DMS53 (cell line): ENCODE measurements at regions not wholly inside any gene's neighbourhood (a gene's known extent, or its start where the extent isn't known, plus 50 kb on each side); places are given as distances from the start of the nearest gene placed in this dataset.
A peak's percentile ranks its signal among the peaks of the same experiment; 100 is the strongest.

Experiments
- DNase-seq: peaks from one replicate; lab custom pipeline; 2025; lab: John Stamatoyannopoulos, UW

DNA sequence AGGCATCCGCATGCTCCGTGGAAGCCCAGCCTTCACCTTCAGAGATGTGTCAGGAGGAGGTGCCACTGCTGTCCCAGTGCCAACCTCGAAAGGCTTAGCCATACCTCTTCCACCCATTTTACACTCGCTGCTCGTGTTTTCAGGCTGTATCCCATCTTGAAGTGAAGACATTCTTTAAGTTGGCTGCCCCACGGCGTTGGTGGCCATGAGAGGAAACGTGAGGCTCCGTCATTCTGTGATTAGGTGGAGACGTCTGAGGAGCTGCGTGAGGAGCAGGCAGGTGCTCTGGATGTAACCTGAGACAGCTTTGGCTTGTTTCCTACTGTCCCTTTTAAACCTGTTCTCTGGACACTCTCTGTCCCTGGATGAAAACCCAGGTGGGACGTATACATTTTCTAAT, 159.9 kb upstream of the RNF32 start:
- no peak for DNase-seq

DNA sequence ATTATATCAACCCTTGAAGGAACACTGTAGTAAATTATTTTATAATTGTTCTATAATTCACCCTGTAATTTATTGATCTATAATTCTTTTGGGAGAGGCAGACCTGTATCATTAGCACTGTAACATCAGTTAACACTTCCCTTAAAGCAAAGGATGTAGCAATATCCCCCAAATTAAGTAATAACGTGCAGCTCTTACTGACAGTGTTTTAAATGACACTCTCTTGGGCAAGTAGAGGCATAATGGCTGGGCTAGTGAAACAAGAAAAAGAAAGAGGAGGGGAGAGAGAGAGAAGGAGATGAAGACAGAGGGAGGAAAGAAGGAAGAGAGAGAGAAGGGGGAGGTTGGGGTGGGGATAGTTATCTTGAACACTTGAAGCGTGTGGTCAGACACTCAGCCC, 161.0 kb upstream of the RNF32 start:
- no peak for DNase-seq

DNA sequence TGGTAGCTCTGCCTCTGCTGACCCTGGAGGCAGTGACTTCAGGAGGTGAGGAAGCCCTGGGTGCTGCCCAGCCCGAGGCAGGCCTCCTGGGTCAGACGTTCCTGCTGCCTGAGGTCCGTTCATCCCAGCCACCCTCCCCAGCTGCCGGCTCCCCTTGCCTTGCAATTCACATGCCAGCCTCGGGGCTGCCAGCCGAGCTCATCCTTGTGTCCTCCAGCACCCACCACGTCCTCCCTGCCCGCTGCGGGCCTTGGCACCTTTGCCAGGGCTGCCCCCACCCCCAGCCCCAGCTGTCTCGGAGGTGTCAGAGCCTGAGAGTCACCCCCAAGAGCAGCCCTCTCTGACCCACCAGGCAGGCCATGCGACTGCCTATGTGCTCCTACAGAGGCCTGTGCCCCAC, 162.1 kb upstream of the RNF32 start:
- DNase-seq: no peak

DNA sequence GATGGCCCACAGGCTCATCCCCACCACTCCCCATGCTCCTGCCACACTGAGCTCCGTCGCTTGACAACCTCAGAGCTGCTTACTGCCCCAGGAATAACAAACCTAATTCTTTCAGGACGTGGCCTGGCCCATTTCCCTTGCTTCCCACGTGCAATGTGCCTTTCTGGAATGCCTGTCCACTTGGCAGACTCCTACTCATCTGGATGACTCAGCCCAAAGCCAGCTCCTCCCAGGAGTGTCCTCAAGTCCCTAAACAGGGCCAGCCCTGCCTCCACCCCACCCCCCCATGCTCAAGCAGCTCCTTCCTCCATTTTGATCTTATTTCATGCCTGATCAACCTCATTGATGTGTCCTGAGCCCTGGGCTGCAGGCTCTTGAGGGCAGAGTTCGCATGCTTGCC, 164.9 kb upstream of the RNF32 start:
- peak; percentile 29 for DNase-seq

DNA sequence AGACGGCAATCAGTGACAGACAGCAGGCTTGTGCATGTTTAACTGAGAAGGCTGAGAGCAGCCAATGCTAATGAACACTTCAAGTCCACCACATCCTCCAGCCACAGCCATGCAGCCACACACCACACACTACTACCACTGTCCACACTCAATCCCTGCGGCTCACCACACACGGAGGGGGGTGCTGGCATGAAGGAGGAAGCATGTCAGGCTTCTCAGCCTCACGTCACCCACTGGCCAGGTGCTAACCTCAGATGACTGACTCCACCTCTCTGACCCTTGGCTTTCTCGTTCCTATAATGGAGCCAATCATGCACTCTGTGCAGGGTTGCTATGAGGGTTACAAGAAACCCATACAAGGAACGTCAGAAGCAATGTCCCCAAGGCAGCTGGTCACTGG, 165.4 kb upstream of the RNF32 start:
- no peak for DNase-seq

DNA sequence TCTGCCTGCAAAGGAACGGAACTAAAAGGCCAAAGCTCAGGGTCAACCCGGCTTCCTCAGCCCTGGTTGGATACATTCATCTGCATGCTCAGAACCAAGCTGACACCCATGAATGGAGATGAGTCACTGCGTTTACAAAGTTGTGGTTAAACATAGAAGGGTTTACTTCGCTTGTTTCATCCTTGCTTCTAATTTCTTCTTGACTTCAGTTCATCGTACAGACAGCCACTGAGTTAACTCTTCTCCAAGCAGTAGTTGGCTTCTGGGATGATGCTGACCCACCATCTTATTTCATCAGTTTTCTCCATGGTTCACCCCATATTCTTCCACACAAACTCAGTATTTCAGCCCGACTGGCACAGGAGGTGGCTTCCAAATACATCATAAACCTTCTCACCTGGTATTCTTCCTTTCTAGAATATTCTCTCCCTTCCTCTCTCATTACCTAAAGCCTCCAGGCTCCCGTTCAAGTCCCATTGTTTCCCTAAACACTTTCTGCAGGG, 166.3 kb upstream of the RNF32 start:
- DNase-seq: peak; percentile 78

DNA sequence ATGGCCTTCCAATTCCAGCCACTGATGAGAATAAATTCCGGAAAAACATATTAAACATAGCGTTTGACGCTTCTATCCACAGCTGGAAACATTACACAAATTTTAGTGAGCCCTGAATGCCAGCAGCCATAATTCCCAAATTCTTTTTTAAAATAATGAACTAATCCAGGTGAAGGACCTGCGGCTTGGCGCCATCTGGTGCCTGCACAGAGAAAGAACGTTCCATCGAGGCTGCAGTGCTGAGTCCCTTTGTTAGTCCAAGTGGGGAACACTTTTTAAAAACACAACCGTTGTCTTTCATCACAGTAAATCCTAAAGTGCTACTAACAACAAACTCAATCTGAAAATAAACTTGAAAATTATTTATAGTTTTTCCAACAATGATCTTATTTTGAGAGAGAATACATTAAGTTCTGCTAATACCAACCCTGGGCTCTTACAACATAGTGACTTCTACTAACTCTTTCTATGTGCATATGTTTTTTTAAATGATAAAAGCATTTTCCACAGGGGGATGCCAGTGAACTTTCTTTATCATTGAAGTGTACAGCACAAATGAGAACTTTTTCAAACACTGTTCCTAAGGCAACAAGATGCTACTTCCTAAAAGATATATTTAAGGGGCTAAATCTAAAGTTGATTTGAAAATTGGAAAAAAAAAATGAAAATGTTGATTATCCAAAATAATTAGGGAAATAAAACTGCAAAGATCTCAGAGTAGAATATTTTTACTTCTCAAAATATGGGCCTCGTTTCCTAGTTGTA, 166.9 kb upstream of the RNF32 start:
- peak; percentile 74 for DNase-seq

DNA sequence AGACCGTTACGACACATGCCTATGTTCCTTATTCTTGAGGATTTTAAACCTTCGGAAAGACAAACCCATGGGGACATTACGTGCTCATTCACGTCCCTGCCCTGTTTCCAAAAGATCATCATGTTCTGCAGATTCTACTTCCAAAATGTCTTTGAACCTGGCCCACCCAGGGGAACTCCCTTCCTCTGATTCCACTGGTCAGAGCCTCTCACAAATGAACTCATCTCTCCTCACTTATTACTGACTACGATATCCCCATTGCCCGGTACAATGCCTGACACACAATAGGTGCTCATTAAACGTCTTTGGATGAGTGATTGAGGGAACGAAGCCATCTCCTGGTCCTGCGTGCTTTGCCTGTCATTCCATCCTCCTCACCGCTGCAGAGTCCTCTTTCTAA, 168.3 kb upstream of the RNF32 start:
- no peak for DNase-seq

DNA sequence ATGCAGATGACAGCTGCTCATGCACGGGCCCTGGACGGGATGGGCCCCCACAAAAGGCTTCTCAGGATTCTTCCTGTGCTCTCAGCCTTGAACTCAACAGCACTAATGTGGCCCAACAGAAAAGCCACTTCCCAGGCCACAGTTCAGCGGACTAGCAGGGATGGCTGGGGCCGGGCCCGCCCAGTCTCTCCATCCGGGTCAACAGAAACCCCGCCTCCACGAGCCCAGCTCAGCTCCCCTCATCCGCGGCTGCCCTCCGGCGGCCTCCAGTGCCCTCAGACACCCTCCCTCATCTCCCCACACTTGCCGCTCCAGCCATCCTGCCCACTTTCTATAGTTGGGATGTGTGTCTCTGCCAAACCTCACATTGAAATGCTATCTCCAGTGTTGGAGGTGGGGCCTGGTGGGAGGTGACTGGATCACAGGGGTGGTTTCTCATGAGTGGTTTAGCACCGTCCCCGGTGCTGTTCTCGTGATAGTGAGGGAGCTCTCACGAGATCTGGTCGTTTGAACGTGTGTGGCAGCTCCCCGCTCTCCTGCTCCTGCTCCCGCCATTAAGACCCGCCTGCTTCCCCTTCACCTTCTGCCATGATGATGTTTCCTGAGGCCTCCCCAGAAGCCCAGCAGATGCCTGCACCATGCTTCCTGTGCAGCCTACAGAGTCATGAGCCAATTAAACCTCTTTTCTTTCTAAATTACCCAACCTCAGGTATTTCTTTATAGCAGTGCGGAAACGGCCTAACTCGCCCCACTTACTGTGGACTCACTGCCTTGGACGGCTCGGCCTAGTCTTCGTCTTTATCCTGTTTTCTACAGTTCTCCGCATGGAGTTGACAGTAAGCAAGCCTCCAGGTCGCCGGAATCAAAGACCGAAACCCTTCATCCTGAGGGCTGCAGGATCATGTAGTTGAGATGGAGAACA, 169.9 kb upstream of the RNF32 start:
- no peak for DNase-seq

DNA sequence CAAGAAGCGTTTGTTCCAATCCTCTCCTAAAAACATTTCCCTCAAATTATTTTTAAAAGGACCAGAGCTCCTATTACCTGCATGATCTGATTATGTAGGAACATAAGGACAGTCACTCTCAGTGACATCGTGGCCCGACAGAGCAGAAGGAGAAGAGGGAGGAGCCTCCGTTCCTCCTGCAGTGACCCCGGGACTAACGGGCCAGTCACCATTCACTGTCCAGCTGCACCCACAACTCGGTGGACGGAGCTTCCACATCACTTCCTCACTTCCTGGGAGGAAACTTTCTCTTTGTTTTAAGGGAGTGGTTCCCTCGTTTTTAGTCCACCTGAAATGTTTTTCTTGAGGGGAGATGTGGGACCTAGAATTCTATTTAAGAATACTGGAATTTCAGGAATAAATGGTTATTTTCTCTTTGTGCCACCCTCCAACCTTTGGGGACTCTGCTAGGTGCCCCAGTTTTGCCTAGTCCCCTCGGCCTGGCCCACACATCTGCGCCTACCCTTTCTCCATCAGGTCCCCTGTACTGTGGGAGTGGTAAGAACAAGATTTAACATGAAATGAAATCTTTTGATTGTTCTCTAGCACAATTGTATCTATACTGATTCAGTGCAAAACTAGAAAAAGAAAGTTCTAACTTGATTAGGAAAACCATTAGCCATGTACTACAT, 173.5 kb upstream of the RNF32 start:
- no peak for DNase-seq

DNA sequence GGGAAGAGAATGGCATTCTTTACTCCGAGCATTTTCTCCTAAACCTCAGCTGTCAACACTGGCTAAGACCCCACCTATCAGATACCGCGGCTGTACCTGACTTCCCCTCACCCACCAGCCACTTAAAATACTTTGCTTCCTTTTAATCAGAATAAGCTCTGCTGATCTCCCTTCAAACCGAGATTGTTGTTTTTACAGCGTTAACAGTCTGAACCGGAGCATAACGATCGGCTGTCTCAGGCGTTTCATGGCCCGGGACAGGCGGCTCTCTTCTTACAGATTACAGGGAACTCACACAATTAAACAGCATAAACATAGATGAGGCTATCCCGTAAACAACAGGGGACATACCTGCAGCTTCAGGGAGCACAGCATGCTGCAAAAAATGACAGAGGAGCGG, 174.3 kb upstream of the RNF32 start:
- DNase-seq: no peak

DNA sequence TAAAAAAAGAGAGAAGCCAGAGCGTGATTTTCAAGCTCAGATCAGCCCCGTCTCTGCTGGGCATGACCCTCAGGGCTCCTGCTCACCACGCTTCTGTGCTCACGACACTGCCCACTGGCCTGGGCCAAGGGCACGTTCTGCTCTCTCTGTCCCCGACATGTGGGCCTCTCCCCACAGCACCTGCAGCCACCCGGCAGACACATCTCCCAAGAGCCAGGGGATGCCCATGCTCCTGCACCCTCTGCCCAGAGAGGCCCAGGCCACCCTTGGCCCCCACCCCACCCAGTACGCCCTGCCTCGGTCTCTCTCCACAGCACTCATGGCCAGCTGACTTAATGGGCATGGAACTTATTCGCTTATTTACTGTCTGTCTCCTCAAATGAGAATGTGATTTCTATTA, 175.4 kb upstream of the RNF32 start:
- DNase-seq: no peak

DNA sequence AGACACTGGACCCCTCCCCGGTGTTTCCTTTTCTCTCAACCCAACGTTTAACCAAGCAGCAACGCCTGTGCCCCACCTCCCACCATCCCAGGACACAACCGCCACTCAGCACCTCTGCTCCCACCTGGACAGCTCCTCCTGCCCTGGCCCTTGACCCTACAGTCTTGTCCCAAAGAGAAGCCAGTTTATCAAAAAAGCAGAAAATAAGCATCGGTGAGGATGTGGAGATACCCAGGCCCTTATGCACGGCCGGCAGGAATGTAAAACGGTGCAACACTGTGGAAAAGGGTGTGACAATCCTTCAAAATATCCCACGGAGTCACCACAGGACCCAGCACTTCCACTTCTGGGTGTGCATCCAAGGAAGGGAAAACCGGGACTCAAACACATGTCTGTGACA, 176.2 kb upstream of the RNF32 start:
- DNase-seq: no peak

DNA sequence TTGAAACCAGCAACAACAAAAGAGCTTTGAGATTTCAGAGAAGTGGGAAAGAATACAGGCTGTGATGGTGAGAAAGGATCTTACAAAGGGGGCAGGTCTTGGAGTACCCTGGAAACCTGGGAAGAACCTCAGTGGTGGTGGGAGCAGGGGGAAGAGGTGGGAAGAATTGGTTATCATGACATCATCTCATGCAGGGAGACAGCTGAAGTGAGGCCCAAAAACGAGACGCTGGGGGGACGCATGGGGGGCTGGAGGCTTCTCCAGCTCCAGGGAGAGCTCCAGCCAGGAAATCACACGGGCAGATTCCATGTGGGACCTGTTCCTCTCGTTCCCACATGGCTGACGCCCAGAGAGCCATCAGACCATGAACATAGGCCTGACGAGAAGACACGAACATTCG, 177.3 kb upstream of the RNF32 start:
- no peak for DNase-seq

DNA sequence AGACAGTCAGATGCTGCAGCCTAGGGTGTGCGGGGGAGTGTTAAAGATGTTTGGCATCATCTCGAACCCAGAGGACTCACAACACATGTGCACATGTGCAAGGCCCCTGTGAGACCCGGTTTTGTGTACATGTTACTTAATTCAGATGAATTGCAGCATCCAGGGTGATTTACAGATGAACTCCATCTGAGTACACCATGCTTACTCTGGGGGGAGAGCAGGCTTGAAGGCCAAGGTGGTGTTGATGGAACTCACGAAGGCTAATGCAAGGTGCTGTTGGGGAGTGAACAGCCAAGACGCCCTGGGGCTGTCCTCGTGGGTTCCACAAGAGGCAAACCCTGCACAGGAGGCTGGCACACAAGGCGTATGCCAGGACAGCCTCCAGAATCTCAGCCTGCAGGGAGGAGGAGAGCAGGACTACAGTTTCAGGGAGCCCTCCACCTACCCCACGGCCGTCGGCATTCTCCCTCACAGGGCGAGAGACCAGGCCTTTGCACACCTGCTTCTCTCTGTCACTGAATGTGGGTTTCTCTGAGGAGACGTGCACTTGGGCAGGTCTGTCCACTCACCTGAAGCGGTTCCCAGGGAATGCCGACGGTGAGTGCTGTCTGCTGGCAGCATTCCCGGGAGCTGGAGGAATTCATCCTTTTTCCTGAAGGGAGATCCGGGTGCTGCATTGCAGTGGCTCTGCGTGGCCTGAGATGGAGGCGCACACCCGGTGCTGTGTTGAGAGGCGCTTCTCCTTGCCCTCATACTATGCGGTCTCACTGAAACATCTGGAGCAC, 178.5 kb upstream of the RNF32 start:
- DNase-seq: no peak

DNA sequence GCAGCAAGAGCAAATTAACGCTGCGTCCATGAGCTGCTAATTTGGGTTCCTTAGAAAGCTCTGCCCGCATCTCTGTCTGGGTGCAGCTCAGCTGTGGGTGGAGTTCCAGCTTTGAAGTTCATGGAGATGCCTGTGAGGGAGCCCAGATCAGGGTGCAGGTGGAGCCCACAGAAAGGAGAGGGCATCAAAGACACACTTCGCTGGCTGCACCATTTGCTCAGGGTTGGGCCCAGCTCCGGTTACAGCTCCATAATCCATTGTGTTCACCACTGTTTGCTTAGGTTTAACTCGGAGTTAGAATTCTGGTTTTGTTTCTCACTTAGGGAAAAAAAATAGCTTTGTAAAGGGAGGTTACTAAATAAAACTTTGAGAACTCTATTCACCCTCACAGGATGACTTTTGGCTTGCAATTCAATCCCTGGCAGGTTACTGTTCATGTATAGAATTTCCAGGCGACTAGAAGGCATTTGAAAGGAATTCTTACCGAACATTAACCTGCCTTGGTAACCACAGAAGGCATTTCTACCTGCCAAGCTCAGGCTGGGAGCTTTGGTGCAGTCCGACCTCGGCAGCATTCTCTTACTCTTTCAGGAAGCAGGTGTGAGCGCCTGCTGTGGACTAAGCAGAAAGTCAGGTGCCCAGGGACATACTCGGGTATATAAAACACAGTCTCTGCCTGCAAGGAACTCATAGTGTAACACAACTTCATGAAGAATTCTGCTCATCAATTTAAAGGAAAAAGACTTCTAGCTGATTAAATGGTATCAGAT, 179.5 kb upstream of the RNF32 start:
- peak; percentile 85 for DNase-seq

DNA sequence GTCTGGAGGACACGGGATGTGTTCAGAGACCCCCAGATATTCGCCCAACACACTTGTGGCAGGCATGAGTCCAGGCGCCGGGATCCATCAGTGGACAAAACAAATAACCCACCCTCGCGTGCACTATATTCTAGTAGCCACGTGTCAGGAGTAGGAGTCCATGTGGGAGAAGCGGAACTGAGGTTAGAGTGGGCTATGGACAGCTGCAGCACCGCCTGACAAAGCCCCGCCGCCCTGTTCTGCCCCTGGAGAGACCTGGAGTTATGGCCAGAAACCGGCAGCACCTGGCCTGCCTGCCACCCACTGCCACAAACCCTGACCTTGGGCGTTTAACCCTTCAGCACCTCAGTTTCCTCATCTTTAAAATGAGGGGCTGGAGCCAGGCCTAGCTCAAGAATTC, 181.0 kb upstream of the RNF32 start:
- no peak for DNase-seq

DNA sequence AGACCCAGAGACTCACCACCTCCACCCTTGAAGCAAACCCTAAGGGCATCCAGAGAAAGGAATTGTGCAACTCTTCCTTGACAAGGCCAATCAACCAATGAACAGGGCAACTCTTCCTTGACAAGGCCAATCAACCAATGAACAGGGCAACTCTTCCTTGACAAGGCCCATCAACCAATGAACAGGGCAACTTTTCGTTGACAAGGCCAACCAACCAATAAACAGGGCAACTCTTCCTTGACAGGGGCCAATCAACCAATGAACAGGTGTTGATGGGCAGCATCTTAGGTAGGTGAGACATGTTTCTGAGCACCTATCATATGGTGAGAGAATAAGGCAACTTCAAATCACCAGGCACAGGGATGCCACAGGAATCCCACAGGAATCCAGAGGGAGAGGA, 181.5 kb upstream of the RNF32 start:
- no peak for DNase-seq

DNA sequence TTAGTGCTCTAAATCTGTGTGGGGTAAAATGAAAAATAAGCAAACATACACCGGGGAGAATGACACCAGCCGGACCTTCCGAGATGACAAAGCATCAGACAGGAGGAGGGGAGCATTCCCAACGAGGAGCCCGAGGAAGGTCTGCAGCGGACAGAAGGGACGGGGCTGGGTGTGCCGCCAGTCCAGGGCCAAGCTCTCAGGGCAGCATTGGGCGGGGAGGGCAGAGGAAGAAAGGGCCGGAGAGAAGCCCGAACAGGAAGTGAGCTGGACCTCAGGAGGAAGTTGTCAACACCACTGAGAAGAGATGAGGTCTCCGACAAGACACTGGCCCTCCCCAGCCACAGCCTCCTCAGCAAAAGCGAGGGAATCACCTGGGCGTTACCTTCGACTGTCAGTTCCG, 182.6 kb upstream of the RNF32 start:
- DNase-seq: no peak

DNA sequence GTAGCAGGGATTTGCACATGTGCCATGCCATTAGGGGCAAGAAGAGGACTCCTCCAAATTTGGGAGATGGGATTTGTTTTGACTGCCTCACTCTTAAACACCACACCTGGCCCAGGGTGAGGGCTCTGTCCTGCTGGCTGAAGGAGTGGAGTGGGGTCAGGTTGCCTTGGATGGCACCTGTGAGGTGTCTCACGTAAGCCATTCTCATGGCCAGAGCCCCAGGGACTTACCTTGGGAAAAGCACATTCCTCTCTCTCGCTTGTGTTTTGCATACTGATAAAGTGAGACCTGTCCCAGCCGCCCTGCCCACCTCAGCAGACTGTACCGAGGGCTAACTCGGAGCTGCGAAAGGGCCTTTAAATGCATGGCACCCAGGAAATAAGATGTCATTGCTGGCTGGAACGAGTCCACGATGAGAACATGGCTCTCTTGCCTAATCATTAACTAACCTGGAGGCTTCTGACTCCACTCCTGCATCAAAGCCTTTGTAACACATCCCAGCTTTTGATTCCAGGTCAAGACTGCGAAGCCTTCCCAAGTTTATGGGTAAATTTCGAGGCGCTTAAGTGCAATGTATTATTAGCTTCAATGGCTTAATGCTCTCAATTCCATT, 184.0 kb upstream of the RNF32 start:
- DNase-seq: peak; percentile 89

DNA sequence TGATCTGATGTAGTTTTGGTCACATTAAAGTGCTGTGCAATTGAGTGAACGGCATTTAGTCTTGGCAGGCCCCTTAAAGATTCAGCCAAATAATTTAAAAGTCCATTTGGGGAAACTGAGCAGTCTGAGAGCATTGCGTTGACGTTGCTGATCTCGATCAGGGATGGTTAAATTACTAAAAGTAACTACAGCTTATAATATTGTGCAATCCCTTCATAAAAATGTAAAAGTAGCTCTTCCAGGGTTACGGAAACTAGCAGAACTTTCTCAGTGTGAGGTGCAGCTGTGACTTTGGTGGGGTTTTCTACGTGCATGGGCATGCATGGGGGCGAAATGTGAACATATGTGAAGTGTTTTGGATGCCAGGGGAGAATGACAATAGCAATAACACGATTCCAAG, 184.5 kb upstream of the RNF32 start:
- DNase-seq: no peak
